Bronchial epithelial cell (primary cell): ENCODE measurements at regions not wholly inside any gene's neighbourhood (a gene's known extent, or its start where the extent isn't known, plus 50 kb on each side); places are given as distances from the start of the nearest gene placed in this dataset.

Source experiments
- DNase-seq: peaks from one replicate; pipeline ENCODE4 v3.0.0-alpha.2; 2010; ENCODE audit warnings: low read depth
- FAIRE-seq: peaks from 2 replicates; lab custom pipeline; 2011; peaks lifted over from hg19 to GRCh38; lab: Jason Lieb, UNC
- H3K27me3 ChIP-seq: 2 replicates; pipeline ENCODE4 v1.5.1; 2011; ENCODE audit warnings: low read length; ENCODE audit not compliant: control insufficient read depth, insufficient read depth
- H3K36me3 ChIP-seq: 2 replicates; pipeline ENCODE4 v1.5.1; 2011; ENCODE audit warnings: low read length; ENCODE audit not compliant: control insufficient read depth, insufficient read depth
- H3K4me3 ChIP-seq: 2 replicates; pipeline ENCODE4 v1.5.1; 2011; ENCODE audit warnings: mild to moderate bottlenecking, low read depth, low read length, control low read depth
- CTCF ChIP-seq: IDR thresholded peaks from 2 replicates; pipeline ENCODE4 v1.5.1; 2011; ENCODE audit warnings: mild to moderate bottlenecking, moderate library complexity, low read length, control low read depth, inconsistent platforms; ENCODE audit not compliant: insufficient read depth, severe bottlenecking

- FAIRE-seq (no peak), DNase-seq (peak; percentile 60)
- TF ChIP-seq CTCF = peak; percentile 79
- H3K4me3 ChIP-seq = no peak overlapping the region
- H3K27me3 ChIP-seq = no peaks in the 10 kb centered on the region
- H3K36me3 ChIP-seq = no peaks in the 10 kb centered on the region
These were observed 82.2 kb upstream of the SLC25A26 start for GRCh38 chr3:66138336-66139313.

GRCh38 chr3:66136597-66136996, 84.2 kb upstream of the SLC25A26 start:
- no peak overlapping the region for H3K4me3 ChIP-seq
- no peak for FAIRE-seq
- H3K27me3 ChIP-seq = no peaks in the 10 kb centered on the region
- DNase-seq = no peak
- no peaks in the 10 kb centered on the region for H3K36me3 ChIP-seq
- TF ChIP-seq CTCF = no peak

- DNase-seq = no peak
- Histone ChIP-seq H3K36me3 (no peaks in the 10 kb centered on the region), H3K27me3 (no peaks in the 10 kb centered on the region), H3K4me3 (no peak overlapping the region)
- no peak for FAIRE-seq
- TF ChIP-seq CTCF = no peak
These were observed 86.9 kb upstream of the SLC25A26 start for GRCh38 chr3:66133853-66134445.

GRCh38 chr3:66133050-66133757, 87.6 kb upstream of the SLC25A26 start:
- Histone ChIP-seq H3K36me3 (no peaks in the 10 kb centered on the region), H3K4me3 (no peak overlapping the region), H3K27me3 (no peaks in the 10 kb centered on the region)
- FAIRE-seq = no peak
- peak; percentile 85 for DNase-seq
- TF ChIP-seq CTCF = no peak

- TF ChIP-seq CTCF = no peak
- FAIRE-seq (no peak), DNase-seq (no peak)
- Histone ChIP-seq H3K4me3 (no peak overlapping the region), H3K36me3 (no peaks in the 10 kb centered on the region), H3K27me3 (no peaks in the 10 kb centered on the region)
These were observed 89.9 kb upstream of the MAGI1 start for GRCh38 chr3:66128623-66129022.
